Thoracic aorta (tissue), 2 donors: ENCODE measurements at regions not wholly inside any gene's neighbourhood (a gene's known extent, or its start where the extent isn't known, plus 50 kb on each side); places are given as distances from the start of the nearest gene placed in this dataset.

ENCODE experiments used
- ATAC-seq: fragments of 150-250 bp; one replicate; pipeline ENCODE4 v1.8.0; 2017; ENCODE audit warnings: low read depth; ENCODE audit not compliant: insufficient number of reproducible peaks, low FRiP score
- DNase-seq: peaks from one replicate; pipeline ENCODE4 v3.0.0-alpha.2; 2020; ENCODE audit warnings: low spot score
- H3K27ac ChIP-seq, 2 donors: fragments of 200-600 bp; sonication (generic); 1 replicate in 1 of 2; 2 replicates in 1 of 2; pipeline ENCODE4 v1.5.1; 2016; ENCODE audit warnings: mild to moderate bottlenecking in 2 of 2, moderate library complexity in 2 of 2
- H3K27me3 ChIP-seq: fragments of 200-600 bp; sonication (generic); replicated peaks from 2 replicates; pipeline ENCODE4 v1.6.0; 2016; ENCODE audit warnings: mild to moderate bottlenecking; ENCODE audit not compliant: insufficient read depth
- H3K36me3 ChIP-seq: fragments of 200-600 bp; sonication (generic); one replicate; pipeline ENCODE4 v1.5.1; 2016
- H3K4me1 ChIP-seq, 2 donors: fragments of 200-600 bp; sonication (generic); 1 replicate in 1 of 2; 2 replicates in 1 of 2; pipeline versions ENCODE4 v1.5.1 to v1.6.0; 2016; ENCODE audit warnings: low read depth in 2 of 2, mild to moderate bottlenecking in 1 of 2; ENCODE audit not compliant: control insufficient read depth in 1 of 2
- H3K4me3 ChIP-seq: fragments of 200-600 bp; sonication (generic); 2 replicates; pipeline ENCODE4 v1.5.1; 2016; ENCODE audit warnings: mild to moderate bottlenecking
- H3K9me3 ChIP-seq: fragments of 200-600 bp; sonication (generic); 2 replicates; pipeline ENCODE4 v1.5.1; 2016
- TF ChIP-seq, protein P1 (sequence below): fragments of 200-600 bp; sonication (generic); IDR thresholded peaks from one replicate; pipeline ENCODE4 v1.5.1; 2019; ENCODE audit warnings: antibody characterized with exemption

GRCh38 chr2:144854596-144854995 is 334.7 kb upstream of the ZEB2 start:
- H3K27ac ChIP-seq: no peak overlapping the region
- DNase-seq (no peak), ATAC-seq (no peak)
- no peaks in the 10 kb centered on the region for H3K9me3 ChIP-seq
- TF ChIP-seq, protein P1, sequence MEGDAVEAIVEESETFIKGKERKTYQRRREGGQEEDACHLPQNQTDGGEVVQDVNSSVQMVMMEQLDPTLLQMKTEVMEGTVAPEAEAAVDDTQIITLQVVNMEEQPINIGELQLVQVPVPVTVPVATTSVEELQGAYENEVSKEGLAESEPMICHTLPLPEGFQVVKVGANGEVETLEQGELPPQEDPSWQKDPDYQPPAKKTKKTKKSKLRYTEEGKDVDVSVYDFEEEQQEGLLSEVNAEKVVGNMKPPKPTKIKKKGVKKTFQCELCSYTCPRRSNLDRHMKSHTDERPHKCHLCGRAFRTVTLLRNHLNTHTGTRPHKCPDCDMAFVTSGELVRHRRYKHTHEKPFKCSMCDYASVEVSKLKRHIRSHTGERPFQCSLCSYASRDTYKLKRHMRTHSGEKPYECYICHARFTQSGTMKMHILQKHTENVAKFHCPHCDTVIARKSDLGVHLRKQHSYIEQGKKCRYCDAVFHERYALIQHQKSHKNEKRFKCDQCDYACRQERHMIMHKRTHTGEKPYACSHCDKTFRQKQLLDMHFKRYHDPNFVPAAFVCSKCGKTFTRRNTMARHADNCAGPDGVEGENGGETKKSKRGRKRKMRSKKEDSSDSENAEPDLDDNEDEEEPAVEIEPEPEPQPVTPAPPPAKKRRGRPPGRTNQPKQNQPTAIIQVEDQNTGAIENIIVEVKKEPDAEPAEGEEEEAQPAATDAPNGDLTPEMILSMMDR: no peak
- H3K4me3 ChIP-seq: no peak overlapping the region
- no peaks in the 10 kb centered on the region for H3K27me3 ChIP-seq
- no peaks in the 10 kb centered on the region for H3K4me1 ChIP-seq
- H3K36me3 ChIP-seq: no peaks in the 10 kb centered on the region

GRCh38 chr2:144849612-144850011 is 329.7 kb upstream of the ZEB2 start:
- H3K36me3 ChIP-seq: no peaks in the 10 kb centered on the region
- no peaks in the 10 kb centered on the region for H3K9me3 ChIP-seq
- no peak overlapping the region for H3K27ac ChIP-seq
- H3K4me1 ChIP-seq: no peaks in the 10 kb centered on the region
- DNase-seq: no peak
- H3K4me3 ChIP-seq: no peak overlapping the region
- no peak for ATAC-seq
- TF ChIP-seq, protein P1: no peak
- H3K27me3 ChIP-seq: no peaks in the 10 kb centered on the region

GRCh38 chr2:144848423-144848822 is 328.5 kb upstream of the ZEB2 start:
- Histone ChIP-seq H3K36me3 (no peaks in the 10 kb centered on the region), H3K27ac (no peak overlapping the region), H3K9me3 (no peaks in the 10 kb centered on the region), H3K4me3 (no peak overlapping the region), H3K27me3 (no peaks in the 10 kb centered on the region), H3K4me1 (no peaks in the 10 kb centered on the region)
- ATAC-seq: no peak
- DNase-seq: no peak
- TF ChIP-seq, protein P1: no peak

GRCh38 chr2:144847347-144848080 is 327.6 kb upstream of the ZEB2 start:
- no peak overlapping the region for H3K4me3 ChIP-seq
- DNase-seq: no peak
- H3K9me3 ChIP-seq: no peaks in the 10 kb centered on the region
- ATAC-seq: no peak
- H3K4me1 ChIP-seq: no peaks in the 10 kb centered on the region
- TF ChIP-seq, protein P1: no peak
- H3K36me3 ChIP-seq: no peaks in the 10 kb centered on the region
- H3K27ac ChIP-seq: no peak overlapping the region
- H3K27me3 ChIP-seq: no peaks in the 10 kb centered on the region

GRCh38 chr2:144836635-144837350 is 316.9 kb upstream of the ZEB2 start:
- H3K9me3 ChIP-seq: no peaks in the 10 kb centered on the region
- peaks cover 0 to 10% of the 10 kb centered on the region in 2 donors for H3K4me1 ChIP-seq
- no peak overlapping the region for H3K27ac ChIP-seq
- H3K4me3 ChIP-seq: no peak overlapping the region
- DNase-seq (no peak), ATAC-seq (no peak)
- TF ChIP-seq, protein P1: no peak
- H3K27me3 ChIP-seq: no peaks in the 10 kb centered on the region
- no peaks in the 10 kb centered on the region for H3K36me3 ChIP-seq
